Body of pancreas (tissue), 4 donors: ENCODE measurements at regions not wholly inside any gene's neighbourhood (a gene's known extent, or its start where the extent isn't known, plus 50 kb on each side); places are given as distances from the start of the nearest gene placed in this dataset.

Source experiments
- ATAC-seq: fragments of 150-250 bp; one replicate; pipeline ENCODE4 v1.9.1; 2016
- DNase-seq, 4 donors: peaks; one replicate each; pipeline ENCODE4 v3.0.0-alpha.2; 2019
- H3K27ac ChIP-seq, 4 donors: fragments of 200-600 bp; sonication (generic); 1 replicate in 3 of 4; 2 replicates in 1 of 4; pipeline versions ENCODE4 v1.5.1 to v1.6.1; 2016 to 2019; ENCODE audit warnings: mild to moderate bottlenecking in 1 of 4, mixed read lengths in 1 of 4, moderate library complexity in 1 of 4
- H3K27me3 ChIP-seq, 2 donors: fragments of 200-600 bp; sonication (generic); one replicate each; pipeline ENCODE4 v1.6.0; 2016; ENCODE audit warnings: mild to moderate bottlenecking in 1 of 2
- H3K36me3 ChIP-seq, 2 donors: fragments of 200-600 bp; sonication (generic); replicated peaks in 1 of 2; 2 replicates each; pipeline ENCODE4 v1.5.1; 2016; ENCODE audit warnings: low read depth in 2 of 2; ENCODE audit not compliant: insufficient read depth in 1 of 2
- H3K4me1 ChIP-seq: fragments of 200-600 bp; sonication (generic); one replicate; pipeline ENCODE4 v1.6.0; 2016
- H3K4me3 ChIP-seq, 2 donors: fragments of 200-600 bp; sonication (generic); 1 replicate in 1 of 2; 2 replicates in 1 of 2; pipeline ENCODE4 v1.5.1; 2016 to 2019
- H3K9me3 ChIP-seq, 3 donors: fragments of 200-600 bp; sonication (generic); 1 replicate in 2 of 3; 2 replicates in 1 of 3; pipeline ENCODE4 v1.5.1; 2016
- CTCF ChIP-seq, 7 experiments: fragments of 450-650 bp in 4 of 7; fragments of 200-600 bp in 3 of 7; sonication (generic) in 3 of 7; IDR thresholded peaks; one replicate each; pipeline ENCODE4 v1.5.1; 2016 to 2019; ENCODE audit warnings: antibody characterized with exemption in 7 of 7
- POLR2A ChIP-seq, 3 donors: fragments of 450-650 bp; IDR thresholded peaks; one replicate each; pipeline ENCODE4 v1.6.1; 2016; ENCODE audit warnings: antibody characterized with exemption in 3 of 3, mild to moderate bottlenecking in 2 of 3
- WGBS, 2 donors: methylation state at CpG; one replicate each; pipeline ENCODE4 v1.1.5; 2017; 5-methylcytosine and 5-hydroxymethylcytosine counted together
- intact Hi-C: fragments of 100-400 bp; cut with DNase I; formaldehyde crosslinking; loops from one replicate; pipeline ENCODE4 v1.15.1; 2023

DNA sequence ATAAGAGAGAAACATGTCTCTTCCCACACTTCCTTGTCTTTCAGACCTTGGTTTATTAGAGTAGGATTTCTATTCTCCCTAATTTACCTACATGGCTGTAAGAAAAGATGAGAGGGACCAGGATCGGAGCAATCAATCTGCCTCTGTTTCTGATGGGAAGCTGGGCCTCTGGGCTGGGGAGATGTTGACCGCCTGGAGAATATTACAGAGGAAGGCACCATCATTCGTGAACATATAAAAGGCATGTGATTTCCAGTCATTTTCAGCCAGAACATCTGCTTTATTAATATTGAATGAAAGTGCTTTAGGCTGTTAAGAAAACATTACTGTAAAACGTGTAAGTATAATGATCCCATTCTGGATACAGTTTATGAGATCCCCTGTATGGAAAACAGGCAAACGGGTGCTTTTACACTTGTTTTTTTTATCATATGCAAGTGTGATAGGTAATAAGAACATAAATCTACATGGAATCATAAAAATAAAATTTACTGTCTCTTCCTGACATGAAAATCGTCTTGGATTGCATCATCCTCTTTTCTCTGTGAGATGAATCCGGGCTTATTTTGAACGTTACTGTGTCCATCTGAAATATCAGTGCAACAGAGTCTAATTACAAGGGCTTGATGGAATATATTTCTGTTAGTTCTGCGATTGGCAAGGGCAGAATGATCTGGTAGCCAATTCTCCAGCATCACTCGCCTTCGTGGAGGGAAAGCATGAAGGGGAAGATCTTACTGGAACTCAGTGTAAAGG lies 94.5 kb upstream of the BAIAP2L1 start:
- DNase-seq (no peak), ATAC-seq (no peak)
- Histone ChIP-seq H3K4me3 (no peak overlapping the region), H3K4me1 (no peaks in the 10 kb centered on the region), H3K27ac (no peak overlapping the region), H3K9me3 (peaks cover 0 to 6% (median 0%) of the 10 kb centered on the region in 3 donors), H3K27me3 (no peaks in the 10 kb centered on the region), H3K36me3 (no peaks in the 10 kb centered on the region)
- intact Hi-C loops, result no loop called here
- WGBS, 2 donors, result 67 to 68% methylated on average over 11 of the region's 11 CpGs
- TF ChIP-seq CTCF (IDR thresholded peaks at IDR 0.05) (no peak), POLR2A (IDR thresholded peaks at IDR 0.05) (no peak)

- TF ChIP-seq CTCF (IDR thresholded peaks at IDR 0.05) (no peak), POLR2A (IDR thresholded peaks at IDR 0.05) (no peak)
- H3K4me3 ChIP-seq, result no peak overlapping the region
- DNase-seq, result no peak
- peaks cover 0 to 6% (median 0%) of the 10 kb centered on the region in 3 donors for H3K9me3 ChIP-seq
- intact Hi-C loops, result no loop called here
- no peak for ATAC-seq
- H3K27me3 ChIP-seq, result no peaks in the 10 kb centered on the region
- H3K27ac ChIP-seq, result no peak overlapping the region
- 76 to 77% methylated on average over 21 of the region's 21 CpGs for WGBS, 2 donors
- no peaks in the 10 kb centered on the region for H3K4me1 ChIP-seq
- H3K36me3 ChIP-seq, result no peaks in the 10 kb centered on the region
Measured at GRCh38 chr7:98493030-98493778, 92.3 kb upstream of the BAIAP2L1 start.

DNA sequence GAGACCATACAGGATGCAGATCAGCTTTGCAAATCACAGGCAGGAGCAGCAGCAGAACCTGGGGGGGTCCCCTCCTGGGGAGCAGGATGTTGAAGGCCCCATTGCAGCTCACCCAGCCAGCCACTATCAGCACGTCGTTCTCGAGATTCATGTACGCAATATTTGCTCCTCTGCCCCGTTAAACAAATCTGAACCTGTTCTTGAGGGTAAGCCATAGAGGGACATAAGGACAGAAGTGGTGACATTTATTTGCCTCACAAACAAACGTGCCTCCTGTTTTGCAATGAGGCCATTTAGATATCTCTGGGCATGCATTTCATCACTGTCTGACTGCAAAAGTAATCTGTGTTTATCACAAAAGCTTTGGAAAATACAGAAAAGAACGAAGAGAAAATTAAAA lies 87.3 kb upstream of the BAIAP2L1 start:
- intact Hi-C loops, result no loop called here
- H3K9me3 ChIP-seq, result no peaks in the 10 kb centered on the region
- 29 to 33% methylated on average over 7 of the region's 7 CpGs for WGBS, 2 donors

DNA sequence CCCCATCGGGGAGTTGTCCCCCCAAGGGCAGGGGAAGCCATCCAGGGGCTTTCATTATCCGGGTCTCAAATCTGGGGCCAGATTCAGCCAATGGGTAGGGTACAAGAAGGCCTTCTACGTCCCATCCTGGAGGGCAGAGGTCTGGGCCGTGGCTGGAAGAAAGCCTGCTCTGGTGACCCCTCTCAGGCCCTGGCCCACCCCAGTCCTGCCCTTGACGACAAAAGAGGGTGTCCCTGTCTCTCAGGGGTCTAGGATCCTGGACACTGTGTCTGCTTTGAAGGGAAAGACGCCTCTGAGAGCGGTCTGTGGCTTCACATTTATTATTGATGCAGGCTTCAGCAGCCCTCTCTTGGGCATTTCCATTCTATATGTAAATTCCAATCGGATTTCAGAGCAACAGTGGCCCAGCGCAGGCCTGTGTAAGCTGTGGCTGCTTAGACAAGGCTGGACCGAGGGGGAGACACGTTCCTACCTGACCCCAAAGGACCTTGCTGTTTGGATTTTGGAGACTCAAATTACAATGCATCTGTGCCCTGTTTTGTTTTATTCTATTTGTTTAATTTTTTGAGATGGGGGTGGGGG lies 83.2 kb upstream of the BAIAP2L1 start:
- TF ChIP-seq CTCF (IDR thresholded peaks at IDR 0.05) (no peak), POLR2A (IDR thresholded peaks at IDR 0.05) (no peak)
- Histone ChIP-seq H3K36me3 (no peaks in the 10 kb centered on the region), H3K4me1 (no peaks in the 10 kb centered on the region), H3K27ac (no peak overlapping the region), H3K9me3 (peaks cover 0 to 9% (median 0%) of the 10 kb centered on the region in 3 donors), H3K4me3 (no peak overlapping the region), H3K27me3 (no peaks in the 10 kb centered on the region)
- ATAC-seq (no peak), DNase-seq (no peak)
- intact Hi-C loops, result no loop called here
- 65 to 68% methylated on average over 10 to 11 of the region's 11 CpGs for WGBS, 2 donors

More for the DNA sequence above, 87.3 kb upstream of the BAIAP2L1 start:
- Histone ChIP-seq H3K36me3 (no peaks in the 10 kb centered on the region), H3K27me3 (no peaks in the 10 kb centered on the region), H3K27ac (no peak overlapping the region), H3K4me1 (no peaks in the 10 kb centered on the region), H3K4me3 (no peak overlapping the region)
- TF ChIP-seq POLR2A (IDR thresholded peaks at IDR 0.05), result no peak
- no peak for ATAC-seq
- no peak for DNase-seq

DNA sequence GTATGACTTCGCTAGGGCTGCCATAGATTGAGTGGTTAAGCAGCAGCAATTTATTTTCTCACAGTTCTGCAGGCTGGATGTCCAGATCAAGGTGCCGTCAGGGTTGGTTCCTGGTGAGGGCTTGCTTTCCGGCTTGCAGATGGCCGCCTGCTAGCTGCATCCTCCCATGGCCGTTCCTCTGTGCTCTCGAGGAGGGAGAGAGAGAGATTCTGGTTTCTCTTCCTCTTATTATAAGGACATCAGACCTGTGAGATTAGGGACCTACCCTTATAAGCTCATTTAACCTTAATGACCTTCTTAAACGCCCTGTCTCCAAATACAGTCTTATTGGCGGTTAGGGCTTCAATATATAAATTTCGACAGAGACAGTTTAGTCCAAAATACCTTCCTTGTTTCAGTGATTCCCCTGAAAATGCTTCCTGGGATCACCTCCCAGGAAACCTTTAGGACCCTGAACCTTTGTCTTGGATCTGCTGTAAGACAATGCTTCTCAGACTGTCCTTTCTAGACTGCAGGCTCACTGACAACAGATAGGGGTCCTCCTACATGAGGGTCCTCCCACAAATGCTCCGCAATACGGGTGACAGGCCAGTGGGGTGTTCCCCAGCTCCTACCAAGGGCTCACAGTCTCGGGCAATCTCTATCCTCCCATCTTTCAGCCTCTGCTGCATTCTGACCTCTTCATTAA lies 82.5 kb upstream of the BAIAP2L1 start:
- Histone ChIP-seq H3K4me3 (no peak overlapping the region), H3K27me3 (no peaks in the 10 kb centered on the region), H3K4me1 (no peaks in the 10 kb centered on the region), H3K36me3 (no peaks in the 10 kb centered on the region), H3K9me3 (peaks cover 0 to 9% (median 0%) of the 10 kb centered on the region in 3 donors), H3K27ac (no peak overlapping the region)
- TF ChIP-seq CTCF (IDR thresholded peaks at IDR 0.05), result no peak
- TF ChIP-seq POLR2A (IDR thresholded peaks at IDR 0.05), result no peak
- whole genome bisulfite sequencing, 2 donors, result 77 to 80% methylated on average over 12 of the region's 12 CpGs
- DNase-seq (no peak), ATAC-seq (no peak)
- intact Hi-C loops, result no loop called here
